Neural cell (in vitro differentiated cells): ENCODE measurements at regions not wholly inside any gene's neighbourhood (a gene's known extent, or its start where the extent isn't known, plus 50 kb on each side); places are given as distances from the start of the nearest gene placed in this dataset.

Source experiments
- H2AFZ ChIP-seq: fragments of 200-600, 300-800 bp; sonication (generic), shearing (Covaris generic); 2 replicates; pipeline ENCODE4 v1.6.0; 2014; ENCODE audit warnings: low read depth, mild to moderate bottlenecking, antibody characterized with exemption, low read length, moderate library complexity
- H3F3A ChIP-seq: fragments of 200-600 bp; shearing (Covaris generic); 2 replicates; pipeline ENCODE4 v1.6.1; 2016; ENCODE audit warnings: mild to moderate bottlenecking, moderate library complexity, mixed read lengths, antibody characterized with exemption, low read length; ENCODE audit not compliant: insufficient read depth, poor library complexity, severe bottlenecking
- H3K27ac ChIP-seq: fragments of 200-600, 300-800 bp; sonication (generic), shearing (Covaris generic); 2 replicates; pipeline ENCODE4 v1.5.1; 2014; ENCODE audit warnings: mild to moderate bottlenecking, low read length, moderate library complexity
- H3K27me3 ChIP-seq: fragments of 300-800, 200-600 bp; sonication (generic), shearing (Covaris generic); 2 replicates; pipeline ENCODE4 v1.6.0; 2014; ENCODE audit warnings: mild to moderate bottlenecking, low read depth, low read length, moderate library complexity; ENCODE audit not compliant: insufficient read depth
- H3K36me3 ChIP-seq: fragments of 300-800, 200-600 bp; sonication (generic), shearing (Covaris generic); 2 replicates; pipeline ENCODE4 v1.5.1; 2014; ENCODE audit warnings: mild to moderate bottlenecking, antibody characterized with exemption, low read length, moderate library complexity; ENCODE audit not compliant: insufficient read depth
- H3K4me2 ChIP-seq: fragments of 300-800, 200-600 bp; sonication (generic), shearing (Covaris generic); 2 replicates; pipeline ENCODE4 v1.6.0; 2014; ENCODE audit warnings: mild to moderate bottlenecking, low read length
- H3K4me3 ChIP-seq: fragments of 300-800, 200-600 bp; sonication (generic), shearing (Covaris generic); 2 replicates; pipeline ENCODE4 v1.5.1; 2014; ENCODE audit warnings: mild to moderate bottlenecking, low read length, moderate library complexity
- H3K79me2 ChIP-seq: fragments of 200-600 bp; shearing (Covaris generic); replicated peaks from 2 replicates; pipeline ENCODE4 v1.6.0; 2014; ENCODE audit warnings: mild to moderate bottlenecking, low read length, moderate library complexity; ENCODE audit not compliant: insufficient read depth
- H3K9ac ChIP-seq: fragments of 300-800, 200-600 bp; sonication (generic), shearing (Covaris generic); 2 replicates; pipeline ENCODE4 v1.6.1; 2016; ENCODE audit warnings: mild to moderate bottlenecking, low read length, mixed read lengths
- H3K9me2 ChIP-seq: fragments of 200-600 bp; shearing (Covaris generic); 2 replicates; pipeline ENCODE4 v1.6.1; 2016; ENCODE audit warnings: mild to moderate bottlenecking, low read length, mixed read lengths; ENCODE audit not compliant: insufficient read depth
- H3K9me3 ChIP-seq: fragments of 200-600, 300-800 bp; sonication (generic), shearing (Covaris generic); 2 replicates; pipeline ENCODE4 v1.6.1; 2016; ENCODE audit warnings: mild to moderate bottlenecking, mixed run types, low read length, moderate library complexity, mixed read lengths
- H4K20me1 ChIP-seq: fragments of 200-600 bp; shearing (Covaris generic); 2 replicates; pipeline ENCODE4 v1.6.1; 2016; ENCODE audit warnings: mild to moderate bottlenecking, mixed run types; ENCODE audit not compliant: insufficient read depth
- CTCF ChIP-seq: fragments of 450-650 bp; IDR thresholded peaks from 2 replicates; pipeline ENCODE4 v1.5.1; 2014; ENCODE audit warnings: antibody characterized with exemption, mild to moderate bottlenecking, moderate library complexity; ENCODE audit not compliant: poor library complexity, severe bottlenecking
- EP300 ChIP-seq: fragments of 450-650 bp; conservative IDR thresholded peaks from 2 replicates; pipeline ENCODE4 v1.6.1; 2014; ENCODE audit warnings: antibody characterized with exemption, mild to moderate bottlenecking, moderate library complexity; ENCODE audit not compliant: poor library complexity, severe bottlenecking
- EZH2 ChIP-seq: fragments of 200-600, 300-800 bp; shearing (Covaris generic), sonication (generic); IDR thresholded peaks from 2 replicates; pipeline ENCODE4 v1.6.1; 2014; ENCODE audit warnings: antibody characterized with exemption, low read length, borderline replicate concordance, mild to moderate bottlenecking; ENCODE audit not compliant: insufficient read depth, poor library complexity, severe bottlenecking
- MXI1 ChIP-seq: fragments of 450-650 bp; conservative IDR thresholded peaks from 2 replicates; pipeline ENCODE4 v1.6.1; 2014; ENCODE audit warnings: antibody characterized with exemption, mild to moderate bottlenecking; ENCODE audit not compliant: poor library complexity, severe bottlenecking
- POLR2AphosphoS5 ChIP-seq: IDR thresholded peaks from 2 replicates; pipeline ENCODE4 v1.6.1; 2012
- RAD21 ChIP-seq: fragments of 450-650 bp; conservative IDR thresholded peaks from 2 replicates; pipeline ENCODE4 v1.6.1; 2014; ENCODE audit warnings: antibody characterized with exemption, mild to moderate bottlenecking, moderate library complexity
- REST ChIP-seq: IDR thresholded peaks from 2 replicates; pipeline ENCODE4 v1.6.1; 2012; ENCODE audit warnings: borderline replicate concordance
- SMC3 ChIP-seq: fragments of 450-650 bp; conservative IDR thresholded peaks from 2 replicates; pipeline ENCODE4 v1.6.1; 2014; ENCODE audit warnings: antibody characterized with exemption, mild to moderate bottlenecking, moderate library complexity; ENCODE audit not compliant: poor library complexity
- TAF1 ChIP-seq: IDR thresholded peaks from 2 replicates; pipeline ENCODE4 v1.6.1; 2012; ENCODE audit warnings: low read depth

GRCh38 chr3:83093222-83093572 lies 1331.8 kb upstream of the GBE1 start:
- no peaks in the 10 kb centered on the region for H3K27me3 ChIP-seq
- H3K9me2 ChIP-seq, result no peaks in the 10 kb centered on the region
- H3K79me2 ChIP-seq, result no peaks in the 10 kb centered on the region
- no peak overlapping the region for H3K4me3 ChIP-seq
- H3K9ac ChIP-seq, result no peak overlapping the region
- H3K27ac ChIP-seq, result no peak overlapping the region
- no peaks in the 10 kb centered on the region for H4K20me1 ChIP-seq
- no peaks in the 10 kb centered on the region for H3K36me3 ChIP-seq
- no peak overlapping the region for H2AFZ ChIP-seq
- peaks cover 4% of the 10 kb centered on the region for H3F3A ChIP-seq
- no peak overlapping the region for H3K4me2 ChIP-seq
- TF ChIP-seq EP300, result no peak
- TF ChIP-seq EZH2, result no peak
- no peak for TF ChIP-seq SMC3
- TF ChIP-seq CTCF, result no peak
- TF ChIP-seq RAD21, result no peak
- TF ChIP-seq TAF1, result no peak
- no peak for TF ChIP-seq POLR2AphosphoS5
- no peak for TF ChIP-seq REST
- no peaks in the 10 kb centered on the region for H3K9me3 ChIP-seq

DNA sequence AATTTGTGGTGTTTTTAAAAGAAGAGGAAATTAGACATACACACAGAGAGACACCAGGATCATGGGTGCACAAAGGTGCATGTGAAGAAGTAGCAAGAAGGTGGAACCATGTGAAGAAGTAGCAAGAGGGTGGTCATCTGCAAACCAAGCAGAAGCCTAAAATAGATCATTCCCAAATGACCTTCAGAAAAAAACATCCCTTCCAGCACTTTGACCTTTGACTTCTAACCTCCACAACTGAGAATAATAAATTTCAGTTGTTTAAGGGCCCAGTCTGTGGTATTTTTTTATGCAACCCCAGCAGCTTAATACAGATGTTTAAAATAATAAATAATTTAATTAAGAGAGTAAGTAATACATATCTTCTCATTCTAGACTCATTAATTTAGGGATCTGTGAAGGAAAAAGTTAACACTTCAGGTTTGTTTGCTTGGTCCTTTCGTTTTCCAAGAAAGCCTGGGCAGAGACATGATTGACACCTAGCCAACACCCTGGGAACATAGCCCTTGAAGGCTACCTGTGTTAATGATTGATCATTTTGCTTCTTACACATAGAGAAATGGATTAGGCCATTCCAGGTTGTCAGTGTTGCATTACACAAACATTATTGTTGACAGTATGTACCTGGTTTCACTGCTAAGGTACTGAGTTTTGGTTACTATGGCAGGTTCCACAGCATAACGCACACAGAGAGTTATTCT lies 1331.2 kb upstream of the GBE1 start:
- Histone ChIP-seq H4K20me1 (no peaks in the 10 kb centered on the region), H3F3A (peaks cover 4% of the 10 kb centered on the region), H2AFZ (no peak overlapping the region), H3K9me3 (no peaks in the 10 kb centered on the region), H3K36me3 (no peaks in the 10 kb centered on the region), H3K4me3 (no peak overlapping the region), H3K27ac (no peak overlapping the region), H3K4me2 (no peak overlapping the region), H3K27me3 (no peaks in the 10 kb centered on the region), H3K79me2 (no peaks in the 10 kb centered on the region), H3K9ac (no peak overlapping the region), H3K9me2 (no peaks in the 10 kb centered on the region)
- TF ChIP-seq MXI1 (no peak), REST (no peak), TAF1 (no peak), RAD21 (no peak), POLR2AphosphoS5 (no peak), EP300 (no peak), SMC3 (no peak), EZH2 (no peak)
